HG03571 (cell line): ENCODE measurements at regions not wholly inside any gene's neighbourhood (a gene's known extent, or its start where the extent isn't known, plus 50 kb on each side); places are given as distances from the start of the nearest gene placed in this dataset.
A peak's percentile ranks its signal among the peaks of the same experiment; 100 is the strongest.
"Not testable (repeated sequence)": the region's sequence is repeated elsewhere in the genome, so short reads cannot be mapped to it uniquely, and the experiment has no call there.

ENCODE experiments used
- ATAC-seq: cut with Tn5 transposase; IDR thresholded peaks from one replicate; pipeline ENCODE4 v1.9.1; 2021; ENCODE audit not compliant: unreplicated experiment

DNA sequence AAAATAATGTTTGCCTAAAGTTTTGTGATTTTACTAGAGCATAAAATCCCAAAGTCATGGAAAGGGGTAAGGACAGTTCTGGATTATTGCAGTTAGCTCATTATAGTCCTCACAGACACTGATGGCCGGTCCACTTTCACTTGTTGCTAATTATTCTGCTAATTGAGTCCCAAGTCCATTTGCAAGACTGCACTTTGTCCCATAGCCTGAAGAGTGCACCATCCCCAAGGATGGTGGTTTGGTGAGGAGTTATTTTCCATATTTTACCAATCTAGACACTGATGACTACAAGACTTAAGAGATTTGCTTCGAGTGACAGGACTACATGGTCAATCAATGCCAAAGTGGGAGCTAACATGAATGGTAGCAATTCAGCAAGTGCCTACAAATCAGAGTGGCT is 181.8 kb upstream of the CACNA2D1 start:
- no peak for ATAC-seq

DNA sequence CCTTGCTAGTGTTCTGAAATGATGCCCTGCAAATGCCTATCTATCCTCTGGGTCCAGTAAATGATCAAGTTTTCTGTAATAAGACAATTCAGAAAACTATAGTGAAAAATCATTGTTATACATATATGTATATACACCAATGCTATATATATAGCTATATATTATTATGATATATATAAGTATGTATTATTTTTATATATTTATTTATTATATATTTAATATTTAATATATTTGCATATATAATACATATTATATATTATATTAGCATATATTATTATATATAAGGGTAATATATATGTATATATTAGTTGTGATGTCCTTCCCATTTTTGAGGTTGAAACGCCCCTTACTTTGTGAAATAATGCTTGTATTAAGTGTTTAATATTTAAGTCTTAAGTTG is 181.4 kb upstream of the CACNA2D1 start:
- ATAC-seq = no peak

DNA sequence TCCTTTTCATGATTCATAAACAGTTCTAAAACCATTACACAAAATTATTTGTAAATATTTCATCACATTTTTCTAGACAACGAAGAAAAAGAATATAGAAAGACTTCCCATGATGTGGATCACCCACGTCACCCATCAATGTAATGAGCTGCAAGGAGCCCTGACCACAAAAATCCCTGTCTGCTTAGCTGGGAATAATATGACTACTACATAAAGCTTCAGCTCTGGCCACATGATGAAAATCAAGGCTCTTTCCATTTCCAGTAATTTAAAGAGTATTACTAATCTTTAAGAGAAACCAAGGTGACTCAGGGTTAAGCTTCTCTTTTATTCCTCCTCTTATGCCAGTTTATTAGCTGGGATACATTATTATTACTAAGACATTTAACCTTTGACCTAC is 180.8 kb upstream of the CACNA2D1 start:
- ATAC-seq = no peak

DNA sequence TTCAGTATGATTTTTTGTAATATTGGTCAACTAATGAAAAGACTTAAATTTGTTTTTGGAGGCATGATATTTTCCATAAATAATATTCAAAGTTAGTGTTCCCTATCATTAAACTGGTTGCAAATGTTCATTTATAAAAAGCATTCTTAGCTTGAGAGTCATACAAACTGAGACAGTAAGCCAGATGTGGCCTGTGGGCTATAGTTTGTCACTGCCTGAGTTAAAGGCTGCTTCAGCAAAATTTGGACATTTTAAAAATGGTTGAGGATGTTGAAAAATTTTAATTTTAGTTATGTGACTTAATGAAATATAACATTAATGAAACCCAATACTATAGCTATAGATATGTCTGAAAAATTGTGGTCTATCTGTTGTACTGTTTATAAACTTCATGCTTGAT is 180.2 kb upstream of the CACNA2D1 start:
- ATAC-seq = no peak

DNA sequence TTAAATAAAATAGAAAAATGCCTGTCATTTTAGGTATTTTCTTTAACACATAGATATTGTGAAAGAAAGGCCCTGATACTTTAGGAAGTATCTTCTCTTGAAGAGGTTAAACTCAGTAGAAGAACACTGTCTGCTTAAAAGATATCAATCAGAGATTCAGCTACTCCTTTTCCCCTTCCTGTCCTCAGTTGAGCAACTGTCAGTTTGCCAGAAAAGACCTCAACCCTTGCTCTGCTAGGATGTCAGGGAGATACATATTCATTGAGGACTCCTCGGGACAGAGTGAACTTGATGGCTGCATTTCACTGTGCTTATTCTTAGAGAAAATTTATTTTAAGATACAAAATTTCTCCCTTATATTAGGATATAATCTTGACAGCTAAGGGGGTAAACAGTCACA is 173.6 kb upstream of the CACNA2D1 start:
- ATAC-seq = no peak

DNA sequence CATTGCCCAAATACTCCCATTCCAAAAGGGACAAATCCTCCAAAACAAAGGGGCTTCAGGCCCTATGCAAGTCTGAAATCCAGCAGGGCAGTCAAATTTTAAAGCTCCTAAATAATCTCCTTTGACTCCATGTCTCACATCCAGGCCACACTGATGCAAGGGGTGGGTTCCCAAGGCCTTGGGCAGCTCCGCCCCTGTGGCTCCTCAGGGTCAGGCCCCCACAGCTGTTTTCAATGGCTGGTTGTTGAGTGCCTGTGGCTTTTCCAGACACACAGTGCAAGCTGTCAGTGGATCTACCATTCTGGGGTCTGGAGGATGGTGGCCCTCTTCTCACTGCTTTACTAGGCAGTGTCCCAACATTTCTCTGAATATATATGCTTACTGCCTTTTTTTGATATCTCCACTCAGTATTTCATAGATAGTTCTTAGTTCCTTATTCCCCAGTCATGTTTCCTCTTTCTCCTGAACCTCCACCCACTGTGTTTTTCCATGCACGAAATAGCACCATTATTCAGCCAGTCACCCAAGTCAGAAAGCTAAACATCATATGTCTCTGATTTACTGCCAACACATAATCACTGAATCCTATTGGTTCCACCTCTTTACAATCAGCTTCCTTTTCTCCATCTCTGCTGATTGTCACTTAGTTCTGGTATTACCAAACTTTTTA is 172.6 kb upstream of the CACNA2D1 start:
- no peak for ATAC-seq

DNA sequence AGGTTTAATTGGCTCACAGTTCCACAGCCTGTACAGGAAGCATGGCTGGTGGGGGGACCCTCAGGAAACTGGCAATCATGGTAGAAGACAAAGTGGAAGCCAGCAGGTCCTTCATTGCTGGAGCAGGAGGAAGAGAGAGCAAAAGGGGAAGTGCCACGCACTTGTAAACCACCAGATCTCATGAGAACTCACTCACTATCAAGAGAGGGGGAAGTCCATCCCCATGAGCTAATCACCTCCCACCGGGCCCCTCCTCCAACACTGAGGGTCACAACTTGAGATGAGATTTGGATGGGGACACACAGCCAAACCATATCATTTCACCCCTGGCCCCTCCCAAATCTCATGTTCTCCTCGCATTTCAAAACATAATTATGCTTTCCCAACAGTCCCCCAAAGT is 171.9 kb upstream of the CACNA2D1 start:
- peak; percentile 79 for ATAC-seq

DNA sequence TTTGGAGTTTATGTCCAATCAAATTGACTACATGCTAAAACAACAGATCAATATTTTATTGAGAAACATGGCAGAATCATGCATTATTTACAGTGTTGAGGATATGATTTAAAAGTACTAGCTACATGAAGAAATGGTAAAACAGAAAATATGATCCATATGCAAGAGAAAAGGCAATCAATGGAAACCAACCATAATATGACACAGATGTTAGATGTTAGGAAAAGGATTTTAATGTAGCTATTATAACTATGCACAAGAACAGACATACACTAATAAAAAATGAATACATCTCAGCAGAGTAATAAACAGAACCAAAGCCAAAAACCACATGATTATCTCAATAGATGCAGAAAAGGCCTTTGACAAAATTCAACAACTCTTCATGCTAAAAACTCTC is 166.2 kb upstream of the CACNA2D1 start:
- ATAC-seq = no peak

DNA sequence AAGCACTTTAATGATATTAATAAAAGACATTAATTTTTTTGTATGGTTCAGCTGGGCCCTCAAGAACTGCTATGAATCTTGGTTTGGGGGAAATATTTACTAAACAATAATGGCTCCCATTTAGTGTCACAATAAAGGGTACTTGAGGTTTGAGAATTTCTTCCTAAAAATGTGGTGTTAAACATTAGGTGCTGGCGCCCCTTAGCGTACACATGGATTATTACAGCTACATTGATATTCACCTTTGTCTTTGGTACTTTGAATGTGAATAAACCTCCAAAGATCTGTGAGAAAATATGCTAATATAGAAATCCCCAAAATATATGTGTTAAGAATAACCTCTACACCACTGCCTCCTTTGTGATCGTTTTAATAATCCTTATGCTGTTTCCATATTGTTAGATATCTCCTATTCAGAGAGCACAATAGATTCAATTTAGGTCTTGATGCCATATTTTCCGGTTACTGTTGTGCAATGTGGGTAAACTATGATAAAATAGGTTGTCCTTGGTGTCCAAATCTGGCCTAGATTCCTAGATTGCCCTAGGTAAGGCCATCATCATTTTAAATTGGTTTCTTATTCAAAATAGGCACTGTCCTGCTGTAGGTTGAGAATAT is 161.8 kb upstream of the CACNA2D1 start:
- no peak for ATAC-seq

DNA sequence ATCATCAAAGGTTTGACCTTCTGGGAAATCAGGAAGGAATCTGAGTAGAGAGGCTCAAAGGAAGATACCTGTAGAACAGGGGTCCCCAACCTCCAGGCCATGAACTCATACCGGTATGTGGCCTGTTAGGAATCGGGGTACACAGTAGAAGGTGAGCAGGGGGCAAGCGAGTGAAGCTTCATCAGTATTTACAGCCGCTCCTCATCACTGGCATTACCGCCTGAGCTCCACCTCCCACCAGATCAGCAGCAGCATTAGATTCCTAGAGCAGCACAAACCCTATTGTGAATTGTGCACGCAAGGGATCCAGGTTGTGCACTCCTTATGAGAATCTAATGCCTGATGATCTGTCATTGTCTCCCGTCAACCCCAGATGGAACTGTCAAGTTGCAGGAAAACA is 158.5 kb upstream of the CACNA2D1 start:
- no peak for ATAC-seq

DNA sequence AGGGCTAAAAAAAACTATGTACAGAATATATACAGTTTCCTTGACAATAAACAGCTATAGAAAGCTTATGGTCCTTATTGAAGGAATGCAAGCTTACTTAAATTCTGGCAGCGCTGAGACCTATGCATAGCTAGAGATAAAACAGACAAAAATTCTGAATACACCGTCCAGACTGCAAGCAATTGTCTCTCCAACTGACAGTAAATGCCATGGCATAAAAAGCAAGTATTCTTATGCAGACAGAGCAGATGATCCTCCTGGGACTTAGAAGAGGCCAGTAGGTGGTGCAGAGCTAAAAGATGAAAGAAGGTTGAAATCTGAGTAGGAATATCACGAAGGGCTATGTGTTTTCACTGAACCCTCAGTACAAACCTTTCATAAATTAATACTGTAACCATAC is 157.0 kb upstream of the CACNA2D1 start:
- no peak for ATAC-seq

DNA sequence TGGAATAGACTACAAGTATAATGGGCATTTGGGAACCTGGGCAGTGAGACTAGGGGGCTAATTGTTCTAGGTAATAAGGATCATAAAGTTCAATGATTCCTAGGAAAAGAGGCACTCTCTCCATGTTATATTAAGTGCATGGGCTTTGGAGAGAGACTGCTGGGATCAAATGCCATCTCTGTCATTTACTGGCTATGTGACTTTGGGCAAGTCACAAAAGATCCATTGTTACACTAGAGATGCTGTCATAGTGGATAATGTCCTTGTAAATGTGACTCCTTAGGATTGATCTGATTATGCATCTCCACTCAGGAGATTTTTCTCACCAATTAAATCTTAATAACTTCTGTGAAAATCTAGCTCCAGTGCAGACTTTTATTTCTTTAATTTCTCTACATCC is 156.3 kb upstream of the CACNA2D1 start:
- ATAC-seq = no peak

DNA sequence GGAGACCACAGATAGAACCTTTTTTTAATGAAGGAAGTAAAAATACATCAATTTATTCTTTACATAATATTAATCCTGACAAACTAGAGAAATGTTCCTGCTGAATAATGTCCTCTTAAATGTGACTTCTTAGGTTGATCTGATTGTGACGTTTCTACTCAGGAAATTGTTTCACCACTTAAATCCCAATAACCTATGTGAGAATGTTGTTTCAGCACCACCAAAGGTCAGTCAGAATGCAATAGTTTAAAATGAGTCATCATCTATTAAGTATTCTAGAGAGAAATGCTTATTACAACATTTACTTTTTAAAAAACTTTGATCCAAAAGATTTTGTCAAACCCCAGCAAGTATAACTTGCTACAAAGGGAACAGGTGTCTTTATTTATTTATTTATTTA is 155.4 kb upstream of the CACNA2D1 start:
- no peak for ATAC-seq

DNA sequence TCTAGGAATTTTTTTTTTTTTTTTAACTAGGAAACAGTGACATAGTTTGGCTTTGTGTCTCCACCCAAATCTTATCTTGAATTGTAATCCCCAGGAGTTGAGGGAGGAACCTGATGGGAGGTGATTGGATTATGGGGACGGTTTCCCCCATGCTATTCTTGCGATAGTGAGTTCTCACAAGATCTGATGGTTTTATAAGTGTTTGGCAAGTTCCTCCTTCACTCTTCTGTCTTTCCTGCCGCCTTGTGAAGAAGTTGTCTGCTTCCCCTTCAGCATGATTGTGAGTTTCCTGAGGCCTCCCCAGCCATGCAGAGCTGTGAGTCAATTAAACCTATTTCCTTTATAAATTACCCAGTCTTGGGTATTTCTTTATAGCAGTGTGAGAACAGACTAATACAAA is 152.2 kb upstream of the CACNA2D1 start:
- not testable (repeated sequence) for ATAC-seq

DNA sequence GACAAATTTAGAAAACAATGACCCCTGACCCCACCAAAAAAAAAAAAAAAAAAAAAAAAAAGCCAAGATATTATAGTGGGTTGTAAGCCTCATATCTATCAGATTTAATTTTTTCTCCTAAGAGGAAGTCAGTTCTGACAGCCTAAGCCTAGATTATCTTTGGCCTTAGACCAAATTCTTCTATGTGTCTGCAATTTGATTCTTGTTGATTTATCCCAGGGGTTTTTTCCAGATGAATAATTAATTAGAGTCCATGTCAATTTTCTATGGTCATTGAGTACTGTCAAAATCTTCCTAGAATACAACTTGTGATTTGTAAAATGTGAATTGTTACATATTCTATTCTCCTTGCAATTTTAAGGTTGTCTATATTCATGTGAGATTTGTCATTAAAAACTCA is 151.6 kb upstream of the CACNA2D1 start:
- no peak for ATAC-seq

DNA sequence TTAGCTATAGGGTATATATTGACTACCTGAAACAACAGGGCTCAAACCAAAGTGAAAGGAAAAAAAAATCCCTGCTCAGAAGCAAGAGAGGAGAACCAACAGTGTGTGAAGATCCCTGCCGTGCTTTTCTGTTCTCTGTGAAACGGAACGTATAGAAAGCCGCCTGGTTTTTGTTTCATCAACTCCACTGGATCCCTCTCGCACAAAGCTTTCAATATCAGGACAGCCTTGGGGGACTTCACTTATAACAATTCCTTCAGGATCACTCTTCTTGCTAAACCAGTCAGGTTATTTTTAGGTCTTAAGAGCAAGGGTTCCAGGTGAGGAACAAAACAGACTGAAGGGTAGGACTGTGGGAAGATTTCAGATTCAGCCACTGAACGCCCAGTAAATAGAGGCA is 151.1 kb upstream of the CACNA2D1 start:
- ATAC-seq = no peak

DNA sequence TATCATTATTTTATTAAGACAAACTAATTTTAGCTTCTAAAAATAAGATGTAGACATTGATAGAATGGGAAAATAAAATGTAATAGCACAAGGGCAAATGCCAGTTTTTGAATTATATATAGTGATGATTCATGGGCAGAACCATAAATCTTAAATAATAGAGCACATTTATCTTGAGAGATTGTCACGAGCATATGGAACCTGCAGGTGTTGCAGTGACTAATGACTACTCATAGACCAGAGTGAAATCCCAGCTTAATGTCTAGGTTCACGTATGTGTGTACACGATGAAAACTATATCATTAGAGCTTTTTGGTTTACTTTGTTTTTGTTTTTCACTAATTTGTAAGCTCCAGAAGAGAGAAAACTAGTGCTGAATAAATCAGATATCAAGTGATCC is 150.2 kb upstream of the CACNA2D1 start:
- ATAC-seq = no peak

DNA sequence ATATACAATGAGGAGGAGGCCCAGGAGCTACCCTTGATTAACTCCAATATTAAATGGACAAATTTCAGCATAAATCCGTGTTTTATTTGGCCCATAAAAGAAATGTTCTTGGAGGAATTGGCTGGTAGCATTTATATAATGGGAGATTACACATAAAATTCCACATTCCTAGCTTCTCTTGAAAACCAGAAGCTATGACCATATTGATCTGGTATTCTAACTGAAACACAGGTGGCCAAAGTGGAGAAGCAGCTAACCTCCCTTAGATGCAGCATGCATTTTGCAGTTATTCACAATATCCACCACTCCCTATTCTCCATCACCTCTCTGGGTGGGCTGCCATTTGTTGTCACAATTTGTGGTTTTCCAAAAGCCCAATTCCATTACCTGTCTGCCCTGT is 148.8 kb upstream of the CACNA2D1 start:
- ATAC-seq = no peak

DNA sequence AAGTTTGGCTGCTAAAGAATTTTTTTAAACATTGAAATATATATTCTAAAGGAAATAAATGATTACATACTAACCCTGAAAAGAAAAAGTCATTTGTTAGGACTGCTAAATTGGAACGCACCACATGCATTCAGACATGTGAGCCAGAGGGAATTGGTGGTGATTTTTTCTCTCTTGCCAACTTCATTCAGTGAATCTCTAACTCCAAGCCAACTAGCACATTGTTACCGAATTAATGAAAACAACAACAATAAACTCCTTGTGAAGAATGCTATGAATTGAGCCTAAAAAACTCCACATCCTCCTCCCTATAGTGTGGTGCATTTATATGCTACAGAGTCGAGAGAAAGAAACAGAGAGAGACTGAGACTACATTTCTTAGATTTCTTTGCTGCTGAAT is 135.5 kb upstream of the CACNA2D1 start:
- ATAC-seq = no peak

DNA sequence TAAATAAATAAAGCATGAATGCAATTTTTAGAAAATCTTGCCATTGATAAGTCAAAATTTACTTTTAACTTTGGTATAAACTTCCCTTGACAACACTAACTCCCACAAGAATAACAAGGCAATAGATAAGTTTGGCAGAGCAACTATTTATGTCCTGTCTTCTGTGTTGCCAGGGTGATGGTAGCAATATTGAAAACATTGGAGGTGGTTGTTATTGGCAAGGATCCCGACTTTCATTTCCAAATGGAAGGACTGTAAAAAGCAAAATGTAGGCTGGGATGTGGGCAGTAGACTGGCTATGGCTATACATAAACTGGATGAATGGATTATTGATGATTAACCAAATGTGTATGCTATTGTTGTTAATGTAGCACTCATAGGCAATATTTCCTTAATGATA is 134.9 kb upstream of the CACNA2D1 start:
- no peak for ATAC-seq

DNA sequence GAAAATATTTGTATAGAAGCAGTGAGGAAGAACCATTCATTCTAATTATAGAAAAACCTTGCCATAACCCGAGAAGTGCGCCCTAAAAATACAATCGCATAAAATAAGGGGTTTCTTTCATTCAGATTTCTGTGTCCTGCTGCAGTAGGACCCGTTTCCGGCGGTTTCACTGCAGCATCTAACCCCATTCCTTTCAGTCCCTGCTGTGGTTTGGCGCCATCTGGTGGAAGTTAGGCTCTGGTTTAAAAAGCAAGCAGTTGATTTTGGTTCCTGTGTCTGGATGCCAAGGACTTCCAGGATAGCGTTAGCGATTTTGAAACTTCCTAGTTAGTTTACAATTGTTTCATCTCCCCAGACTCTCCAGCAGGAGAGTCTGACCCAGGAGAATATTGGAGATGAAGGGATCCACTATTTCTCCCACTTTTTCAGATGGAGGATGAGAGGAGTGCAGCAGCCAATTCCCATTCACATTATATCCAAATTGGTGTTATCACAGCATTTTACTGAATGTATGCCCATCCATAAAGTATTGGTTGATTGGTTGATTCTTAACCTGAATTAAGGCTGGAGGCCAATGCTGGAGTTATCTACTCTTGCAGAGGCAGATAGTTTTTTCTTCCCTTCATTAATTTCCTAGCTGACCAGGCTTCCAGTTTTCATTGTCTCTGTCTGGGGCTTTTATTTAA is 128.8 kb upstream of the CACNA2D1 start:
- ATAC-seq = peak; percentile 97

DNA sequence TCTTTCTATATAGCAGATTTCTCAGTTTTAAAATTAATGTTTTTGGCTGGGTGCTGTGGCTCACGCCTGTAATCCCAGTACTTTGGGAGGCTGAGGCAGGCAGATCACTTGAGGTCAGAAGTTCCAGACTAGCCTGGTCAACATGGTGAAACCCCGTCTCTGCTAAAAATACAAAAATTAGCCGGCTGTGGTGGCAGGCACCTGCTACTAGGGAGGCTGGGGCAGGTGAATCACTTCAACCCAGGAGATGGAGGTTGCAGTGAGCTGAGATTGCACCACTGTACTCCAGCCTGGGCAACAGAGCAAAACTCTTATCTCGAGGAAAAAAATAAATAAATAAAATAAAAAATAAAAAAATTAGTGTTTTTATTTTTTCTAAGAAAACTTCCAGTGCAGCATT is 127.5 kb upstream of the CACNA2D1 start:
- not testable (repeated sequence) for ATAC-seq

DNA sequence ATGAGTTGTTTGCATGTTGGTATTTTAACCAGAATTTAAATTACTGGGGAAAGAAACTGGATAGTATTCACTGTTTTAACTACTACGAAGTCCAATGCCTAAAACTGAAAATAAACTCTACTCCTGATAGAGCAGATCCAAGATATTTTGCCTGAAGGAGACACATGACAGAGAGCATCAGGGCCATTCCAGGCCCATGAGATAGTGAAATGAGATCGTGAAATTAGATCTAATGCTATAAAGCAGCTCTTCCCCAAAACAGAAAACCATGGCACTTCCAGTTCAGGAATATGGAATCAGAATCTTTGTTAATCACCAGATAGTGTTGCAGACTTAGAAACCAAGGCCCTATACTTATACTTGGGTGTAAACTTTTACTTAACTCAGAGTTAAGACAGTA is 124.3 kb upstream of the CACNA2D1 start:
- no peak for ATAC-seq
